Neural crest cell (in vitro differentiated cells): ENCODE measurements at regions not wholly inside any gene's neighbourhood (a gene's known extent, or its start where the extent isn't known, plus 50 kb on each side); places are given as distances from the start of the nearest gene placed in this dataset.

Experiments
- DNase-seq: peaks from one replicate; pipeline ENCODE4 v3.0.0; 2021; ENCODE audit warnings: low read depth, mixed read lengths, low spot score
- H3K27ac Mint-ChIP-seq: one replicate; pipeline ENCODE4 v1.8.0; 2021; ENCODE audit warnings: mild to moderate bottlenecking, mixed read lengths; ENCODE audit not compliant: unreplicated experiment
- H3K27me3 Mint-ChIP-seq: 2 replicates; pipeline ENCODE4 v1.8.0; 2021; ENCODE audit warnings: low read depth, mild to moderate bottlenecking, mixed read lengths
- H3K36me3 Mint-ChIP-seq: 2 replicates; pipeline ENCODE4 v1.8.0; 2021; ENCODE audit warnings: low read depth, mild to moderate bottlenecking, mixed read lengths
- H3K4me1 Mint-ChIP-seq: 2 replicates; pipeline ENCODE4 v1.8.0; 2021; ENCODE audit warnings: mixed read lengths
- H3K4me3 Mint-ChIP-seq: one replicate; pipeline ENCODE4 v1.8.0; 2021; ENCODE audit warnings: mild to moderate bottlenecking, mixed read lengths
- H3K9me3 Mint-ChIP-seq: 2 replicates; pipeline ENCODE4 v1.8.0; 2021; ENCODE audit warnings: mixed read lengths
- TF ChIP-seq, protein P1 (sequence below): fragments of 200-600 bp; sonication (generic); conservative IDR thresholded peaks from 2 replicates; pipeline ENCODE4 v1.5.0; 2021; ENCODE audit warnings: antibody characterized with exemption, mild to moderate bottlenecking

DNA sequence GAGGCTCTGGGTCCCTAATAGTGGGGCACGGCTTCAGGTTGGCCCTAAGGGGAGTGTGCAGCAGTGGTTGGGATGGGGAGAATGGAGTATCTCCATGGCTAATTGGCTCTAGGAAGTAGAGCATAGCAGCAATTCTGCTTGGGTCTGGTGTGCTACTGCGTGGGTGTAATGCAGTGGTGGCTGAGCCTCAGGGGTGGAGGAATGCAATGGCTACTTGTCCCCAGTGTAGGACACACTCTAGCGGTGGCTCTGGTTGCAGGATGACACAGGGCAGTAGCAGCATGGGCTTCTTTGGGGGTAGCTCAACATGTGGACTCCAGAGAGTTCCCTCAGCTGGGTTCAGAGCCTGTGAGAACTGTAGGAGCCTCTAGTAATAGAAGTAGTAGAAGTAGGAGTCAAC, 91.2 kb upstream of the FAM78B start:
- no peak overlapping the region for H3K4me3 Mint-ChIP-seq
- peaks cover 5% of the 10 kb centered on the region for H3K27me3 Mint-ChIP-seq
- H3K36me3 Mint-ChIP-seq = no peaks in the 10 kb centered on the region
- TF ChIP-seq, protein P1, sequence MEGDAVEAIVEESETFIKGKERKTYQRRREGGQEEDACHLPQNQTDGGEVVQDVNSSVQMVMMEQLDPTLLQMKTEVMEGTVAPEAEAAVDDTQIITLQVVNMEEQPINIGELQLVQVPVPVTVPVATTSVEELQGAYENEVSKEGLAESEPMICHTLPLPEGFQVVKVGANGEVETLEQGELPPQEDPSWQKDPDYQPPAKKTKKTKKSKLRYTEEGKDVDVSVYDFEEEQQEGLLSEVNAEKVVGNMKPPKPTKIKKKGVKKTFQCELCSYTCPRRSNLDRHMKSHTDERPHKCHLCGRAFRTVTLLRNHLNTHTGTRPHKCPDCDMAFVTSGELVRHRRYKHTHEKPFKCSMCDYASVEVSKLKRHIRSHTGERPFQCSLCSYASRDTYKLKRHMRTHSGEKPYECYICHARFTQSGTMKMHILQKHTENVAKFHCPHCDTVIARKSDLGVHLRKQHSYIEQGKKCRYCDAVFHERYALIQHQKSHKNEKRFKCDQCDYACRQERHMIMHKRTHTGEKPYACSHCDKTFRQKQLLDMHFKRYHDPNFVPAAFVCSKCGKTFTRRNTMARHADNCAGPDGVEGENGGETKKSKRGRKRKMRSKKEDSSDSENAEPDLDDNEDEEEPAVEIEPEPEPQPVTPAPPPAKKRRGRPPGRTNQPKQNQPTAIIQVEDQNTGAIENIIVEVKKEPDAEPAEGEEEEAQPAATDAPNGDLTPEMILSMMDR = no peak
- DNase-seq = no peak
- H3K27ac Mint-ChIP-seq = no peak overlapping the region
- H3K4me1 Mint-ChIP-seq = no peaks in the 10 kb centered on the region
- no peaks in the 10 kb centered on the region for H3K9me3 Mint-ChIP-seq

DNA sequence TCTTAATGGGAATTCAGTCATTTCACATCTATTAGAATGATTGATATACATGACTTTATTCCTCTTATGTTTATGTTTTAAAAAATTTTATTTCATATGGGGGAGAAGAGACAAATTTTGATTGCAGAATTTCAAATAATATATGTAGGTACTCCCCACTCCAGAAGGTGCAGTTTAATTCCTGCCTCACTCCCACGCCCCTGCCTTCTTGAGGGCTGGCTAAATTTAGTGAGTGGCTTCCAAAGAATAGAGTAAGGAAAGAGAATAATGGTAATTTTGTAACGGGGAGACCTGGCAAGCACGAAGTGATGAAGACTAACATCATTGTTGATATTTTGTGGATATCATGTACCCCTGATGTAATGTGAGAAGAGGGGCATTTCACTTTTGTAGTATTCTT, 94.7 kb upstream of the FAM78B start:
- H3K27ac Mint-ChIP-seq = no peak overlapping the region
- DNase-seq = no peak
- H3K4me3 Mint-ChIP-seq = no peak overlapping the region
- no peaks in the 10 kb centered on the region for H3K4me1 Mint-ChIP-seq
- no peaks in the 10 kb centered on the region for H3K9me3 Mint-ChIP-seq
- TF ChIP-seq, protein P1 = no peak
- H3K36me3 Mint-ChIP-seq = no peaks in the 10 kb centered on the region
- peaks cover 6% of the 10 kb centered on the region for H3K27me3 Mint-ChIP-seq

DNA sequence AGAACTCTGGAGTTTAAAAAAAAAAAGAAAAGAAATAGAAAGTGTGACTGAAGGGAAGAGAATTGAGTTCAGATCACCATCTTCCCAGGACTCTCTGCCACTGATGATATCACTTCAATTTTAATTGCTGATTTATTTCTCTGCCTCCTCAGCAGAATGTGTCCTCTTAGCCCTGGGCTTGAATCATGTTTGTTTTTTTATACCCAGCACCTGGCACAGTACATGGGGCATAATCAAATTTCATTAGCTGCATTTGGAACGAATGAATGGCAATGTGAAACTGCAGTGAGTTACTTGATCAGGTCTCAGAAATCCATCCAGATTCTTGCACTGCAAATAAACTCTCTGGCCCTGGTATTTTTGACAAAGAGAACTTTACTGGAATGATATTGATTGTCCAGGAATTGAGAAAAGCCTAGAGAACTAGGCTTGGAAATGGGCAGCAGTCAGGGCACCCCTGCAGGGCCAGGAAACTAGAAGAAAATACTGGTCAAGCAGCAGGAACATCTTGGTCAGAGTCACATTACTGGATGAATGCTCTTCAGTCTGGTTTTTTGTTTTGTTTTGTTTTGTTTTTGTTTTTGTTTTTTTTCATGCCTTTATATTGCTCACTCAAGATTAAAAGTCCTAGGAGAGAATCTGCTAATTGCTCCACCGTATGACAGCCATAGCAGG, 103.8 kb upstream of the FAM78B start:
- TF ChIP-seq, protein P1 = no peak
- Mint-ChIP-seq H3K36me3 (no peaks in the 10 kb centered on the region), H3K27me3 (no peaks in the 10 kb centered on the region), H3K9me3 (peaks cover 2% of the 10 kb centered on the region), H3K4me3 (no peak overlapping the region), H3K4me1 (no peaks in the 10 kb centered on the region), H3K27ac (no peak overlapping the region)
- DNase-seq = no peak

DNA sequence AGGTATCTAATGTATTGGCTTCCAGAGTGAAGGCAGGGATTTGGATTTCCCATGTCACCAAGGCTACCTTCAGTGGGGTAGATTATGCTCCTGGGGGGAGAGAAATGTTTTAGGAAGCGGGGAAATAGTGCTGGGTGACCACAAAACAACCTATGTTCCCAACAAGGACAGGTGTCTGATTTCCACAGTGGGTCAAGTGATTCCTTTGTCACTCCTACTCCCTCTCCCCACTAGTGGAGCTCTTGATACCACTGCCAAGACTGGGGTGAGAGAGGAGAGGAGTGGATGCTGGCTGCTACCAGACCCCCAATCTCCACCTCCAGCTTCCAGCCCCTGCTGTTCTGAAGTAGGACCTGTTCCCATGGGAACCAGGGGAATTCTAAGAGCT, 104.3 kb upstream of the FAM78B start:
- no peak overlapping the region for H3K4me3 Mint-ChIP-seq
- H3K4me1 Mint-ChIP-seq = no peaks in the 10 kb centered on the region

DNA sequence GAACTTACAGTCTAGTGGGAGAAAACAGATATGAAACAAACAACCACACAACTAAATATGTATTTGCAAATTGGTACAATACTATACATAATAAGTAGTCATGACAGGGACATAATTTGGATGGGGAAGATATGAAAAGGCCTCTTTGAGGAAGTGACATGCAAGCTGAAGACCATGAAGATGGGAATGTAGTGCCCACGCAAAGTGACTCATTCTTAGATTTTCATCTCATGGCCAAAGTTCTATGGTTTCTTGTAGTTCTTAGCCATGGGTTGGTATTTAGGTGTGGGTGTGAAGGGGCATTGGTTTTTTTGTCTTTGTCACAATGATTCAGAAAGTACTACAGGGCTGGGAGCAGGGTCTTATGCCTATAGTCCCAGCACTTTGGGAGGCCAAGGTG, 105.4 kb upstream of the FAM78B start:
- Mint-ChIP-seq H3K27ac (no peak overlapping the region), H3K36me3 (no peaks in the 10 kb centered on the region), H3K4me3 (no peak overlapping the region), H3K4me1 (no peaks in the 10 kb centered on the region), H3K9me3 (peaks cover 7% of the 10 kb centered on the region), H3K27me3 (no peaks in the 10 kb centered on the region)
- TF ChIP-seq, protein P1 = no peak
- no peak for DNase-seq

More for the DNA sequence above, 104.3 kb upstream of the FAM78B start:
- Mint-ChIP-seq H3K27me3 (no peaks in the 10 kb centered on the region), H3K36me3 (no peaks in the 10 kb centered on the region), H3K27ac (no peak overlapping the region), H3K9me3 (peaks cover 3% of the 10 kb centered on the region)
- no peak for DNase-seq
- TF ChIP-seq, protein P1 = no peak
